CD4-positive, alpha-beta T cell treated with Interleukin-12 subunit alpha and Interleukin-12 subunit beta, for 1 hour (primary cell): ENCODE measurements at regions not wholly inside any gene's neighbourhood (a gene's known extent, or its start where the extent isn't known, plus 50 kb on each side); places are given as distances from the start of the nearest gene placed in this dataset.
"Not testable (repeated sequence)": the region's sequence is repeated elsewhere in the genome, so short reads cannot be mapped to it uniquely, and the experiment has no call there.

Experiments
- DNase-seq: peaks from one replicate; pipeline ENCODE4 v3.0.0-alpha.2; 2020

GRCh38 chr3:197404030-197404429 lies 105.6 kb upstream of the DLG1 start:
- DNase-seq = no peak

- DNase-seq = not testable (repeated sequence)
These were observed 104.0 kb upstream of the DLG1 start for GRCh38 chr3:197402401-197402800.

- no peak for DNase-seq
These were observed 101.1 kb upstream of the DLG1 start for GRCh38 chr3:197399486-197399885.

- DNase-seq = no peak
These were observed 100.0 kb upstream of the DLG1 start for GRCh38 chr3:197398286-197398878.

GRCh38 chr3:197397838-197398237 lies 99.4 kb upstream of the DLG1 start:
- no peak for DNase-seq

- peak; percentile 15 for DNase-seq
These were observed 96.3 kb upstream of the DLG1 start for GRCh38 chr3:197394464-197395321.

GRCh38 chr3:197394126-197394463 lies 95.7 kb upstream of the DLG1 start:
- not testable (repeated sequence) for DNase-seq

GRCh38 chr3:197393711-197394110 lies 95.3 kb upstream of the DLG1 start:
- DNase-seq = no peak

- no peak for DNase-seq
These were observed 94.5 kb upstream of the DLG1 start for GRCh38 chr3:197392961-197393360.

- DNase-seq = no peak
These were observed 83.0 kb upstream of the DLG1 start for GRCh38 chr3:197381371-197381770.

GRCh38 chr3:197380786-197381185 lies 82.4 kb upstream of the DLG1 start:
- DNase-seq = no peak

GRCh38 chr3:197378985-197379718 lies 80.7 kb upstream of the DLG1 start:
- DNase-seq = no peak

GRCh38 chr3:197376735-197377555 lies 78.5 kb upstream of the DLG1 start:
- no peak for DNase-seq

- DNase-seq = no peak
These were observed 77.6 kb upstream of the DLG1 start for GRCh38 chr3:197376020-197376419.

GRCh38 chr3:197375001-197375441 lies 76.6 kb upstream of the DLG1 start:
- no peak for DNase-seq

GRCh38 chr3:197373096-197373495 lies 74.7 kb upstream of the DLG1 start:
- no peak for DNase-seq

- no peak for DNase-seq
These were observed 73.7 kb upstream of the DLG1 start for GRCh38 chr3:197372047-197372661.

- no peak for DNase-seq
These were observed 73.2 kb upstream of the DLG1 start for GRCh38 chr3:197371591-197372046.

GRCh38 chr3:197369545-197369944 lies 71.1 kb upstream of the DLG1 start:
- DNase-seq = no peak

- DNase-seq = no peak
These were observed 70.4 kb upstream of the DLG1 start for GRCh38 chr3:197368821-197369220.

- DNase-seq = no peak
These were observed 69.9 kb upstream of the DLG1 start for GRCh38 chr3:197368330-197368729.

- no peak for DNase-seq
These were observed 68.8 kb upstream of the DLG1 start for GRCh38 chr3:197367081-197367780.
